NCI-H146 (cell line): ENCODE measurements at regions not wholly inside any gene's neighbourhood (a gene's known extent, or its start where the extent isn't known, plus 50 kb on each side); places are given as distances from the start of the nearest gene placed in this dataset.

Source experiments
- DNase-seq: peaks from one replicate; lab custom pipeline; 2025; lab: John Stamatoyannopoulos, UW

- peak; percentile 71 for DNase-seq
Measured at GRCh38 chr2:5250482-5250881, 441.7 kb upstream of the SOX11 start.

DNA sequence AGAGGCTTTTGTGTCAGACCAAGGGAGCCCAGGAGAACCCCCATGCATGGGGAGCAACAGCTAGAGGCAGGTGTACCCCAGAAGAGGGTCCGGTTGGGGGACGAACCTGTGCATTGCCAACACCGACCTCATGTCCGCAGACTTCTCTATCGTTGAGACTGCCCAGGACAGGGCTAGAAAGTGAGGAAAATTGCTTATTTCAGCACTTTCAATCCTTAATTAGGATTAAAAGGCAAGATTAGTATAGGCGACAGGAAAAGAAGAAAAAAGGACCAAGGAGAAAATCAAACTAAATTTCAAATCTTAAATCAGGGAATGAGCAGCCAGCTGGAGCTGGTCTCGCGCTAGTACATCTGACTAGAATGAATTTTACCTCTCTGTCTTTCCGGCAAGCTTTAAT is 438.9 kb upstream of the SOX11 start:
- no peak for DNase-seq

- no peak for DNase-seq
Measured at GRCh38 chr2:5254791-5255332, 437.3 kb upstream of the SOX11 start.

DNA sequence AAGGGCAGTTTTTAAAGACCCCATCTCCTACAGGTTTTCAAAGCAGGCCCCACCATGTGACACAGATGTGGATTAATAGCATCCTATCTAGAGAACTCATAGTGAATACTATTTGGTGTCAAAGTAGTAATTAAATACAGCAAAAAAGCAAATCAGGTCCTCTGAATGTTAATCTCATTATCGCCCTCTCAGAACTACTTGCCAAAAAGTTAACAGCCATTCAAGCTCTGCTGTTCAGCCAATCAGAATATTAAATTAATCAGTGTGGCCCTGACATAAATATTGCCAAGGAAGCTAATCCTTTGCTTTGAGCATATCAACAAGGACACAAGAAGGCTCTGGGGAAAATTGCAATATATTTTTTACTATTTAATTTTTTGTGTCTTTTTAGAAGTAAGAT is 428.9 kb upstream of the SOX11 start:
- DNase-seq = no peak

- no peak for DNase-seq
Measured at GRCh38 chr2:5264361-5264760, 427.8 kb upstream of the SOX11 start.

DNA sequence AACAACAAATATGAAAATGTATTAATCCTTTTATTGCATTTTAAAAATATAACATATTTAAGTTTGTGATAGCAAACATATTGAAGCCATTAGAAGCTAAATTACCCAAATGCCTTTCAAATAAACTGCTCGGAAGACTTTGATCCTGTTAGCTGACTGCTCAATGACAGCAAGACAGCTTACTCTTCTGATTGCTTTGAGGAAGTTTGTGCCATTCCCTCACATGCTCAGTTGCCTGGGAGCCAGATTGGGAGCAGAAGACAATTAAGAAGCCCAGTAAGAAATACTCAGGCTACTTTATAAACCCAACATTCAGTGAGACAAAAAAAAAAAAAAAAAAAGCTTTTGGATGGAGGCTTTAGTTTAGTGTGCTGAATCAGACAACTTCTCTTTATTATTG is 407.1 kb upstream of the SOX11 start:
- no peak for DNase-seq

DNA sequence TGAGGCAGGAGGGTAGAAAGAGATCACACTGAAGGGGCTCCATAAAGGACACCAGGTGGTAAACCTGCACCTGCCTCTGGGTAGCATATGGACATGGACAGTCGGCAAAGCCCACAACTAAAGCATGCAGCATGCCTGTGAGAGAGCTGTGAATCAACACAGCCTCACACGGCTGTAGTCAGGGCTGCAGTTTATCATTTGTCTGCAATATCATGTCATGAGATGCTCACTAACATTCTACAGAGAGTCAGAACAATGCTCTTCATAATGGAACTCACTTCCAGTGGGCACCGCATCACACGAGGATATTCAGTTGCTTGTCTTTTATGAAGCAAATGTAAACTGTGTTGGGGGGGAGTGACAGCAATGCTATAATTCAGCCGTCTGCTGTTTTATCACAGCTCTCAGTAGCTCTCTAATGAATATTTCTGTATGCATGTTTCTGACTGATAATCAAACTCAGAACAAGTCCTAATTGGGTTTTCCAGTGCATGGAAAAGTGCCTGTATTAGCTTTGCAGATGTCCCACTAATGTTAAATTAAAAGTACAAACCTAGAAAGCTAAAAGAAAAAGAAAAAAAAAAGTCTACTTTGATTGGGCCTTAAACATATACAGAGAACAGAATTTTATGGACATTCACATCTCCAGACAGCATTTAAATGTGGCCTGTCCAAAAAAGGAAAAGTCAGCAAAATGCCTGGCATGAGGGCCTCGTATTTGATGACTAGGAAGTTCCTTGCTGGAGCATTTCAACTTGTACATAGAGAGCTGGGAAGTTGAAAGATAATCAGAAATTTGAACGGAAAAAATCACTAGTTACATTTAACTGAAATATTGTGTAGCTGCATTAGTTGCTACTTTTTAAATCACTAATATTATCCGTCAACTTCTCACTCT is 406.1 kb upstream of the SOX11 start:
- DNase-seq = peak; percentile 61

GRCh38 chr2:5287558-5288334 is 404.4 kb upstream of the SOX11 start:
- DNase-seq = no peak

DNA sequence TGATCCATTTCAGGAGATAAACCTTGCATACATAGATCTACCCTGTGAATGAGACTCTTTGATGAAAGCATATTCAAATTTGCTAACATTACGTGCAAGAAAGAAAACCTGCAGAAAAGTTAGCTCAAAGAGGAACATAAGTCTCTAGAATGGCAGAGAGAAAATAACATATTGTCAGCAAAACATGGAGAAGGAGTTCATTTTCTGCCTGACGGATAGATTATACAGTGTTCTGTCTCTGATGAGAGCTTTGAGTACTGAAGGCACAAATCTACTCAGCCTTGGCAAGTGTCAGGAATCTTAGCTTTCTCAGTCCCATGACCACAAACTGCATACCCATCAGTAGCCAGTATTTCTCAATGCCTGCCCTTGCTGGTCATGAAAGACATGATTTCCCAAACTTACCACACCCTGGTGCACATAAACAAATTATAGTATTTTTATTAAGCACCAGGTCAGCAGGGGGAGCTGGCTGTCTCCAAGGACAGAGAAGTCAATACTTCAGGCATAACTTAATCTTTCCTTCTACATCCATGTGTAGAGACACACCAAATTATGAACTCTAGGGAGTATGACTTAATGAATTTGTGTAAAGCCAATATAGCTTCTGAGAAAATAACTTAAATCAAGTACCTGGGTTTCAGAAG is 401.2 kb upstream of the SOX11 start:
- no peak for DNase-seq

DNA sequence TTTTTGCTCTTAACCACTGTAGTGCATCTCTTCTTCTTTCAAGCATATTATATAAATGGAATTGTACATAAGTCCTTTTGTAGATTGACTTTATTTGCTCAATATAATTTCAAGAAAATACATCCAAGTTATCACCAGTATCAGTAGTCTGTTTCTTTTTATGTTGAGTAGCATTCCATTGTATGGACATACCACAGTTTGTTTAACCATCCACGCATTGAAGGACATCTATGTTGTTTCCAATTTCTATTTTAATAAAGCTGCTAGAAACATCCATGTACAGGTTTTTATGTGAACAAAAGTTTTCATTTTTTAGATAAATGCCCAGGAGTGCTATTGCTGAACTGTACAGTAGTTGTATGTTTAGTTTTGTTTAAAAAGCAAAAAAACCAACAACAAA is 387.5 kb upstream of the SOX11 start:
- no peak for DNase-seq

DNA sequence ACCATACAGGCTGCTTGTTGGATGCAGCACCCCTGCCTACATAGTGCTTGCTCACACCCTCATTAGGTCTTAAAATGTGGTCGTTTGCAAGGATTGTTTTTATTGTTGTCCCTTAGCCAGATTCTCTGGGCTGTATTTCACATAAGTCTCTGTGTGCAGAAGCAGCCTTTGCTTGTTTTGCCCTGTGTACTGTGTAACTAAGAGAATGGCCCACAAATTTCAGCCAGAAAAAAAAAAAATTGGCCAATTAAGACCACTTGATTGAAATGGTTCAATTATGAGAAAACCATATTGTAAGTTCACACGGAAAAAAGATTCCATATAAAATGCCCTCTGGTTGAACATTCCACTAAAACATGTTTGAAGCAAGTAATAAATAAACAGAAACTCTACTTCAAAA is 377.1 kb upstream of the SOX11 start:
- DNase-seq = no peak

DNA sequence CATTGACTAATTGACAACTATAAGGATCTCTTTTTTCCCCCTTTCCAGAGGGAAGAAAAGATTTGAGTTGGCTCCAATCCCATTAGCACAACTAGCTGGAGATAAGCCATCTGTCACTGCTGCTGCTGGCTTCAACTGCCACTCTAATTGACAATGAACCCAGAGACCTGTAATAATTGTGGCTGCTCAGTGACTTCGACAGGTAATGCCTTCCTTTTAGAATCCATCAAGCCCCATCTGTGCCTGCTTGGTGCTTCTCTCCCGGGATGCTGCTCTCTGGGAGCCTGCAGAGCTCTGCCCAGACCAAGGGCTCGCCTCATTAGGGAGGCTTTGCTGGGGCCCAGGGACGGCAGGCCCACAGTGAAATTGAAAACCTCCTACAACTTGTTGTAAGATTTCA is 376.7 kb upstream of the SOX11 start:
- peak; percentile 58 for DNase-seq

DNA sequence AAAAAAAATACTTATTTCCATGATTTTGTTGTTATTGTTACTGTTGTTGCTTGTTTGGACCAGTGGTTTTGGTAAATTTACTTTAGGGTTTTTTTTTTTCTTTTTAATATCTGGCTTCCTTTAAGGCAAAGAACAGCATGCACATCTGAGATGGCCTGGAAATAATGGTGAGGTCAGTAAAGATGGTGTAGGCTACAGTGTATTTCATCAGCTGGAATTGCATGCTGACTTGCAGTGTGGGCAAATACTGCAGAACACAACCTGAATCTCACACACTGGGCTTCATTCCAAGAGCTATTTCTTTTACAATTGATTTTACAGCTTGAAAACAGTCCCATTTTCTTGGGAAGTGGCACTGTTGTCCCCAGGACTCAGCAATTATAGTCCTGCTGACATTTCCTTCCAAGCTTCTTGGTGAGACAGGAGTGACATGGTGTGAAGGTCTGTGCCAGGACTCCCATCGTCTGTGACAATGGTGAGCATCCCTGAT is 376.1 kb upstream of the SOX11 start:
- DNase-seq = no peak

- DNase-seq = no peak
Measured at GRCh38 chr2:5319493-5319892, 372.7 kb upstream of the SOX11 start.

- DNase-seq = no peak
Measured at GRCh38 chr2:5322396-5322795, 369.8 kb upstream of the SOX11 start.

- DNase-seq = no peak
Measured at GRCh38 chr2:5325523-5325922, 366.7 kb upstream of the SOX11 start.

DNA sequence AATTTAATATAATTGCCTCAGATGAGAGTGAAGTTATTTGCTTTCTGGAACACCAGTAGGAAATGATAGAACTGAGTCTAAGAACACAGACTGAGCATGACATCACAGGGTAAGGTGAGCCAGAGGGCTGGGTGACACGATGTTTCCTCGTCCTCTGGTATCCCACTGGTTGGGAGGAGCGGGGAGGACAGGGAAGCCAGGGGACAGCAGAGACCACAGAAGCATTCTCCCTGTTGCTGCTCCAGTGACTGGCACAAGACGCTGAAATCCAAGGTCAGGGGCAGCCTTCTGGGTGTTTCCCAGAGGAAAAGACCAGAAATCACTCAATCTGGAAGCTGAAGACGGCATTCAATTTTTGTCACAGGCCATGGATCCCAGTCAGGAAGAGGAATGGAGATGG is 363.4 kb upstream of the SOX11 start:
- DNase-seq = no peak

DNA sequence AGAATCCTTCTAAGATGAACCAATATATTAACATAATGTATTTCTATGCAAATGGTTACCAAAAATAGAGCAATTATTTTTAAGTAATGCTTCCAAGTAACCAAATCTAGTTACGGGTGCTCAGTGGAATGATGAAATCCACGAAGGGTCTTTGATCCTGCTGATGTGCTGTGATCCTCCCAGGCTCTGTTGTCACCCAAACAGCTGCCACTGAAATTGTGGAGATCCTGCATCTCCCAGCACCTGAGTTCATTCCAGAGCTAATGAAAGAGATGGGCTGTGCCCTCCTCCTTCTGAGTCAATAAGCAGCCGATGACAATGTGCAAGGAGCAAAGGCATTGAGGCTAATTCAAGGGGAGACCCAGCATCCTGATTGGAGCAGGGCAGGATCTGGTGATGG is 362.4 kb upstream of the SOX11 start:
- DNase-seq = no peak

GRCh38 chr2:5330961-5331360 is 361.2 kb upstream of the SOX11 start:
- no peak for DNase-seq

DNA sequence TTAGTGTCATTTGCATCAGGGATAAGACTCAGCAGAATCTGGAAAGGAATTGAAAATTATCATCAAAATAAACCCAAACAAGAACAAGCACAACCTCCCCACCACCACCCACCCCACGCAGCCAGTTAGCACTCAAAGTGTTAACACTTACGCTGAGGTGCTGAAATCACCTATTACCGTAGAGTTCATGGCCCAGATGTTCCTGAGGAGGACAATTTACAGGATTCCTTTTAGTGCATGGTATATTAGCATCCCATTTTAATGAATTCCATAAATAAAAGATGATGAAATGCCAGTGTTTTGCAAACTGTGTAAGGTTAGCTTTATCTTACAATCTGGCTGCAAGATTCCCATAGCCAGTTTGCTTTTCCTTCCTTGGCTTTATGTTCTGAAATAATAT is 359.3 kb upstream of the SOX11 start:
- DNase-seq = no peak

DNA sequence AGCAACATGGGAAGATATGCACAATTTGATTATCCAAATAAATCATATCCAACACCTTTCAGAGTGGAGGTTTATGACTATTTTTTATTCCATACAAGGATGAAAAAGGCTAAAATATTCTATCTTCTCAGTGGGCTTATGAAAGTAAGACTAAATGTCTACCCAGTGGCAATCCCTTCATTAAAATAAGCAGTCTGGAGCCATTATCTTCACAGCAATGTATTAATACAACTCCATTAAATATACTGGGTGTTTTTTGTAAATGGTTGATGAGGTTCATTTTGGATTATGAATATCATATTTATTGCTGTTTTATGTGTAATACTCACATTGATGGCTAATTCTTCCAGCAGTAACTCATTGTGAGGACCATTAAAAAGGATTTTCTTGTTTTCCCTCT is 352.7 kb upstream of the SOX11 start:
- DNase-seq = no peak

DNA sequence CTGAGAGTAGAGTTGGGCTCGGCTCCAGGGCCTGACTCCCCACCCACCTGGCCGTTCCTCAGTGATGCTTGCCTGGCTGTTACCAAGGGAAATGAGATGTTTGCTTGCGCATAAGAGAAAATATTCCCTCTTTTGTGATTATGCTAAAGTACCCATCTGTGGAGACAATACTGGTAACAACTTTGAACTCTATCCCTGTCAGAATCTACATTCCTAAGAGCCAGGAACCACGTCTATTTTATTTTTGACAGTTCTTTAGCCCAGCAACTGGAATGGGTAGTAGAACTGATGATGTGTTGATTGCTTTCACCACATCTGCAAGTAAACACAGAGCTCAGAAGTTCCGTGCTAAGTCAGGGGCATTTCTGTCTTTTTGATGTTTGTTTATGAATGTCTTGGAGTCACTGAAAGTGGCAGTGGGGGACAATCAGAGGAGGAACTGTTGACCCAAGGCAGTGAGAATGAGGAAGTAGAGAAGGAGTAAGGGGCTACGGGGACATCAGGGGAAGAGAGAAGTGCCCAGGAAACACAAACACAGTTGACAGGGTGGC is 348.3 kb upstream of the SOX11 start:
- DNase-seq = no peak
